Stimulated activated CD4-positive, alpha-beta T cell treated with anti-CD3 and anti-CD28 coated beads, Interleukin-2, amount 100 ng/mL, for 24 hours (primary cell): ENCODE measurements at regions not wholly inside any gene's neighbourhood (a gene's known extent, or its start where the extent isn't known, plus 50 kb on each side); places are given as distances from the start of the nearest gene placed in this dataset.
"Not testable (repeated sequence)": the region's sequence is repeated elsewhere in the genome, so short reads cannot be mapped to it uniquely, and the experiment has no call there.

Source experiments
- DNase-seq, 2 donors: peaks; one replicate each; pipeline ENCODE4 v3.0.0-alpha.2; 2020

GRCh38 chr3:157618075-157618760, 115.0 kb upstream of the VEPH1 start:
- no peak for DNase-seq

GRCh38 chr3:157614896-157615295, 111.7 kb upstream of the VEPH1 start:
- DNase-seq, result no peak

- DNase-seq, result no peak
Observed at GRCh38 chr3:157611536-157612076, 108.4 kb upstream of the VEPH1 start.

- DNase-seq, result no peak
Observed at GRCh38 chr3:157610876-157611535, 107.8 kb upstream of the VEPH1 start.

- no peak for DNase-seq
Observed at GRCh38 chr3:157607826-157608405, 104.7 kb upstream of the VEPH1 start.

GRCh38 chr3:157606852-157607197, 103.6 kb upstream of the VEPH1 start:
- no peak for DNase-seq

GRCh38 chr3:157606011-157606851, 103.0 kb upstream of the VEPH1 start:
- peak; percentile 69 to 73 for DNase-seq

- no peak for DNase-seq
Observed at GRCh38 chr3:157605356-157605755, 102.1 kb upstream of the VEPH1 start.

GRCh38 chr3:157602424-157602823, 99.2 kb upstream of the VEPH1 start:
- no peak for DNase-seq

DNA sequence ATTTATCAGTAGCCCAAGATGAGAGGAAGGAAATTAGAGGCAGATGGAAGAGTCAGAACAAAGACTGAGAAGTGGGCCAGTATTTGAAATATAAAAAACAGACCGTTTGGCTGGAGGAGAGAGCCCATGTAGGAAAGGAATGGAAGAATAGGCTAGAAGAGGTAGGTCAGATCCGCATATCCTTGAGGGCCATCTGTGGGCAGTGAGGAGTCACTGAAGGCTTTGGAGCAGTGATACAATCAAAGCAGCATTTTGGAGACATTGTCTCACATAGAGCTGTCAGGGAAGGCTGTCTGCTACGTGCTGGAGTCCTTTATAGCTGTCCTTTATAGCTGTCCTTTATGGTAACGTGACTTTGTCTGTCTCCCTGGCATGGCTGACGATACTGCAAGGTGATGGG, 92.0 kb upstream of the VEPH1 start:
- no peak for DNase-seq

- no peak for DNase-seq
Observed at GRCh38 chr3:157594413-157594812, 91.2 kb upstream of the VEPH1 start.

DNA sequence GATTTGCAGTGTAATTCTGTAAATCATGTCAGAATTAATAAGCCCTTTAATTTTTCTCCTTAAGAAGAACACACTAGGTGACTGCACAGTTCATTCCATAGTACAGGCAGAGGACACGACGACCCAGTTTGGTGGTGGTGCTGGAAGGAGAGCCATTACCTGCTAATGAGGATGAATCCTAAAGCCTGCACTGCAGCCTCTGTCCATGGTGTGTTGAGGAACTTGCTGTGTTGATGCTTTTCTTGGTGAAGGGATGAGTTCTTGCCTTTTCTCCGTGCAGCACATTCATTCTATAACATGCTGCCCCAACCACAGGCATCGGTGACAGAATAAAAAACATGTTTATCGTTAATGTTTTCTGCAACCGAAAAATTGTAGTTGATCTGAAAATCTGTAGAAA, 89.6 kb upstream of the VEPH1 start:
- no peak for DNase-seq

DNA sequence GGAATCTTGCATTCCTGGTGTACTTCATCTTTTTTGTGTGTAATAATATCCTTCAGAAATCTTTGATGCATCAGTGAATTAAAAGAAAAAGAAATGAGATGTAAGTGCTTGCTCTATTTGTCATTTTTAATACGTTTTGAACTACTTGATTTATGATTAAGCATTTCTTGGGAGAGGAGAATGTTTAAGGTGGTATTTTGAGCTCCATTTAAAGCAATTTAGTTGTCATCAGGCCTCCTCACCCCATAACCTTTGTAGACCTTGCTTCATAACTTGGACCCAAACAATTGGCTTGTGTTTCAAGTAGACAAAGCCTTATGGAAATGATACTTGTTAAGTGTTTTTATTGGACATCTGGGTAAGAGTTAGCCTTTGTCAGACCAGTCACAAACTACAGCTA, 87.1 kb upstream of the VEPH1 start:
- no peak for DNase-seq

DNA sequence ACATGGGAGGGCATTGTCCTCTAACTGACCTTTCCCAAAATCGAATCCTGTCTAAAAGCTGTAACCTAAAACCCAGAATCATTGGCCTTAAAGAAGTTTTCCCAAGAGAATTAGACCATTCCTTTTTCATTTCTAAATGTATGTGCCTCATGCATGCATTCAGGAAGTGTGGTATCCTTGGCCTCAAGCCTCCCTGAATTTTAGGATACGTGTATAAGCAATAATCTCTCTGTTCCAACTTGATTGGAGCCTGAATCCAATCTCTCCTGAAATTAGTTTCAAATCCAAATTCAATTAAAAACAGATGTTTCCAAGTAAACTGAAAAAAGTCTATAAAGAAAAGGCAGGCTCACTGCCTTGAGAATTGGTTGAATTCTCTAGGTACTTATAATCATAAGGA, 86.0 kb upstream of the VEPH1 start:
- DNase-seq, result no peak

DNA sequence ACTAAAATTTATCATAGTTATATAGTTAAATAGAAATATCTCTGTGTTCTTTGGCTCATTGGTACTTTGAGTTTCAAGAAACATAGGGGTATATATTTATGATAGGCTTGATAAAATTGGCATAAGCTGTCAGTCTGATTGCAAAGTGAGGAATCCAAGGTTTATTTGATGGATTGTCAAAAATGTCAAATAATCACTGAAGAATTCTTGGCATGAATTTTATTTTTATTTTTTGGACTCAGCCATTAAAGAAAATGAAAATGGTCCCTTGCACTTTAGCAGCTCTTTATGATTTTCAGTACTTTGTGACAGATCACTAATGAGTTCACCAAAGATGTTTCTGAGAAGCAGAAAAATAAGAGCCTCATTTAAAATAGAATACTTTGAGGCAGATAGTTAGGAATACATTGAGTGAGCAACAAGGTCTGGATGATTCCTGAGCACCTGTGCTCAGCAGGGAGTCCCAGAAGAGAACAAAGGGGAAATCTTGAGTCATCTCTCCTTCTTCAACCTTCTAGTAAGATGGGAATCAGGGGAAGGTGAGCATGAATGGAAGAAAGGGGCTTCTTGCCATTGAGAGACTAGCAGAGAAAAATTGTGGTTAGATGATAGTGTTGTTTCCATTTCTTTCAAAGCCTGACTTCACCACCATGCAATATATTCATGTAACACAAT, 85.3 kb upstream of the VEPH1 start:
- DNase-seq, result no peak

DNA sequence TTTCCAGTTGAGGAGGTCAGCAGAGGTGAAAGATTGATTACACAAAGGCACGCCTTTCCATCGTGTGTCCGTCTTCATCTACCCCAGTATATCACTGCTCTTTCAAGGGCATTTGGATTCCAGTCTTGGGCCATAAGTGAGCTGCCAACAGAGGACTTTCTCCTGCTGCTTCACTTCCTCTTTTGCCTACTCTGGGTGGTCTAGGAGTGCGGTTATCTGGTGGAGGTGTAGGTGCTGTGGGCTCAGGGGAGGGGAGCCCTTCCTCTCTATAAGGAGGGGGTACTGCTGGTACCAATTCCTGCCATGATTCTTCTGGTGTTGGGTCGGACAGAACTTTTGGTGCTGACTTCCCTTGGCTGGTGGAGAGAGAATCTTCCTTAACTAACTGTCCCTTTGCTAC, 83.1 kb upstream of the VEPH1 start:
- no peak for DNase-seq

GRCh38 chr3:157585386-157585785, 82.2 kb upstream of the VEPH1 start:
- DNase-seq, result no peak

DNA sequence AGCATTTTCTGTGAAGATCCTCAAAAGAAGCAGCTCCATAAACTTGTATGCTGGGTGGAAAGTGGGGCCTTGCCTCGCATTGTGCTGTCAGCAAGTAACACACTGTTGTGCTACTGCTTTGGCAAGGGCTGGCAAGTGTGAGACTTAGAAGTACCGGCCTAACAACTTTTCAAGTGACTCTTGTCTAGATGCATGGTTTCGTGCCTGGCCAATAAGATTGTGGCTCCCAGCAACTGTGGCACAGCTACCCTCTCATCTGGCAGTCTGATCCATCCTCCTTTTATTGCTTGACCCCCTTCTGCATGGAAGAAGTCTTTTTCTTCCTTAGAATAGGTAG, 79.4 kb upstream of the VEPH1 start:
- DNase-seq, result no peak

DNA sequence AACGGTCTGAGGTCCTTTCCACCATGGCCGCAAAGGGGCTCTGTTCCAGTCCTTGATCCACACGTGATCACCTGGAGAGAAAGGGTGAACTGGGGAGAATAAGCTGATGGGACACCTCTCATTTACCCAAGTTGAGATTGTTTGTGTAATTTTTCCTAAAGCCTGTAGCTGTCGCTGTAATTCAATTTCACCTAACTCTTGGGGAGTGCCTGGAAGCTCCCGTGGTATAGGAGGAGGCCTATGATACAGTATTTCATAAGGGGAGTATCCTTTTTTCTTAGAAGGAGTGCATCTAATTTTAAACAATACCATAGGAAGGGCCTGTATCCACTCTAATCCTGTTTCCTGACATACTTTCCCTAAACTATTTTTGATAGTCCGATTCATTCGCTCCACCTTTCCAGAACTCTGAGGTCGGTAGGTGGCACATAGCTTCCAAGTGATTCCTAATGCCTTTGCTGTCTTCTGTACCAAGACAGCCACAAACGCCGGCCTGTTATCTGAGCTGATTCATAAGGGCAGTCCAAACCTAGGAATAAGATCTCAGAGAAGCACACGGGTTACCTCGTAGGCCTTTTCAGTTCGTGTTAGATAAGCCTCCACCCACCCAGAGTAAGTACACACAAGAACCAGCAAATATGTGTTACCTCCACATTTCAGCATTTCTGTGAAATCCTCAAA, 78.9 kb upstream of the VEPH1 start:
- not testable (repeated sequence) for DNase-seq

DNA sequence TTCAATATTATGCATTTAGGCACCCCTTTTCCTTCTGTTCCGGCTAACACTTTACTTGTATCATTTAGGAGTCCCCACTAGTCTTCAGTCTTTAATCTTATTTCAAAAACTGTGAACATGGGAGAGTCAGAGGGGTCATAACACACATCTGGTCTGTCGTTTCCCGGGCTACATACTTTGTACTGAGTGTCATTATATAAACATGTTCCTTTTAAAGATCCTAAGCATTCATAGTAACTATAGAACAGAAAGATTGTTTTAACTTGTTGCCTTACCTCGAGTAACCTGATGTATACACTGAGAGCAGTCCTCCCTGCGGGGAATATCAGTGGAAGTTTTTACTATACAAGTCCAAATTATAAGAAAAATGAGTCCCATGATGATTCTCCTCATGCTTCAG, 78.2 kb upstream of the VEPH1 start:
- DNase-seq, result no peak

DNA sequence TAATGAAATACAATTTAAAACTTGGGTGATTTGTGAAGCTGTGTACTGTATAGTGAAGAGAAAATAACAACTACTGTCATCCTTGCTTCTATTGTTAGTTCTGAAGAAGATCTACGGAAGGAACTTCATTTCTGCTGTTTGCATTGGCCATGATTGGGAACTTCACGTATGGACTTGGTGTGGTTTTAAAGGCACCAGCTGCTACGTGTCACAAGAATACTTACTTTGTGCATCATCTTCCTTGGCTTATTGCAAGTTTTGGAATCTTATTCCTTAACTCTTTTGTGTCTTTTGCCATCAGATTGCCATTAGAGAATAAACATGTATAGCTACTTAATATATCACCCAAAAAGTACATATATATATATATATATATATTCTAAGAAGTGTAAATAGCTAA, 75.0 kb upstream of the VEPH1 start:
- no peak for DNase-seq

- no peak for DNase-seq
Observed at GRCh38 chr3:157574531-157574930, 71.3 kb upstream of the VEPH1 start.
